Fibroblast of skin of left biceps (primary cell): ENCODE measurements at regions not wholly inside any gene's neighbourhood (a gene's known extent, or its start where the extent isn't known, plus 50 kb on each side); places are given as distances from the start of the nearest gene placed in this dataset.

Experiments used
- DNase-seq, 2 experiments: peaks; one replicate each; pipeline ENCODE4 v3.0.0-alpha.2; 2013; ENCODE audit warnings: low read depth in 2 of 2

- no peak for DNase-seq
These were observed 217.8 kb upstream of the BMP4 start for GRCh38 chr14:54174457-54174856.

GRCh38 chr14:54175298-54175942, 218.8 kb upstream of the BMP4 start:
- peak; percentile 29 to 33 for DNase-seq

DNA sequence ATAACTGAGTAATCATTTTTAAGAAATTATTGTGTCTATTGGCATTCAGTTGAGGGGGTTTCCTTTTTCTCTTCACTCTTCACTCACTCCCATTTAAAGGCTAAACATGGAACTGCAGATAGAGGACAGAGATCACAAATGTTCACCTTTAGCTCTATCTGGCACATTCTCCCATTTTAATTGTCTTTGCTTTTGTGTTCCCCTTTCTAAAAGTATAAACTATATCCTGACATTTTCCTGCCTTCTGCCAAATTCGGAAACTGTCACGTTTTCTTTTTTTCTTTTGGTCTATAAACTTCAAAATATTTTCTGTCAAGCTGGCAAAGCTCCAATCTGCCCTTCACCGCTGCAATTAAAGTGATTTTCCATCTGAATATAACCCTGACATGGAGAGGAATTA, 219.8 kb upstream of the CDKN3 start:
- DNase-seq = no peak

DNA sequence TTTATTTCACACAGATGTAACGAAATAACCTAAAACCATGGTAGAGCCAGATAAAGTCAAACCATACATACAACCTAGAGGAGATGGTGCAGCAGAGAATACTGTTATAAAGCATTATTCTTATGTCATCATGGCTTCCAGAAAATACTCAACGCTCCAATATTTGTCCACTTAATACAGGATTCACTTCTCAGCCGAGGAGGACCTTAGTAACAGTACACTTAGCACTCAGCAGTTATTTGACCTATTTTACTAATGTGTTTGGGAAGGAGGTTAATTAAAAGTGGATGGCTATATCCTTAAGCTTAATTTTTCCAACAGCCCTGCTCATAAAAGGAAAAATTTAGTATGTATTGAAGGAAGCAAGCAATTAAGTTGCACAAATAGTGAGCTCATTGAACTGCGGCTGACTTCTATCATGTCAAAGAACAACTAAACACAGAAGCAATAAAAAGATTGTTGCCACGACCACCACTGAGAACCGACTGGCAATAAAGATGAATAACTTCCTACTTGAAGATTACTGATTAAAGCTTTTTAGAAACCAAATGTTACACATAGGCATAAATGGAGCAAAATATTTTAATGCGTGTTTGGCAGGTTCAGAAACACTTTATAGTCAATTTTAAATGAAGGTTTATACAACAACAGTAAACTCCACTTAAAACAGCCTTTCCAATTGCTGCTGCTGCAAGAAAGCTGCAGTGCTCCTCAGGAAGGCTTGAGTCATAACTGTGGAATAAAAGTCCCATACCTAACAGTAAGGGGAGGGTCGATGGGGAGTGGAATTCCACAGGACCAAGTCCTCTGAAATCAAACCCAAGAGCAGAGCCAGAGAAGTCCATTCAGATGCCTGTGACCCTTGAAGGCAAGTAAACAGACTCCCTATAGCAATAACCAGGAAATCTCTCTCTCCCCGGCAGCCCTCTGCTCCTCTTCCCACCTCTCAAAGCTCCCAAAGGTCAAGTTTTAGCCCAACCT, 218.9 kb upstream of the CDKN3 start:
- DNase-seq = no peak

DNA sequence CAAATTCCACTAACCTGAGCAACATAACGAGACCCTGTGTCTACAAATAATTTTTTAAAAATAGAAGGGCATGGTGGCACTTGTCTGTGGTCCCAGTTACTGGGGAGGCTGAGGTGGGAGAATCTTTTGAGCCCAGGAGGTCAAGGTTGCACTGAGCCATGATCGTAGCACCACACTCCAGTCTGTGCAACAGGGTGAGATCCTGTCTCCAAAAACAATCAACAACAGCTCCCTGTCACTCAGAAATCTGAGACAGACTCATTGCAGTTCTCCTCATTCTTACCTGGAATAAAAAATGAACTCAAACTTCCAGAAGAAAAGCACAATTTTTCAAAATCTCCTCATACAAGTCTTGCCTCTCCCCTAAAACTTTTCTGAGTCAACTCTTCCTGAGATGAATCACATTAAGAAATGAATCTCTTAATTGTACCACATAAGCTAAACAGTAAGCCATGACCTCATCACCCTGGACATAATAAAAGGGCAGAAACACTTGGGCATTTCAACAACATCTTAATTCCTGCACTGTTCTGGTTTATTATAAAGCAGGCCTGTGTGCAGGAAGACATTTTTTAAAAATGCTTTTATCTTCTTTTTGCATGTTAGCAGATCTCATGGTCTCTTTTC, 214.3 kb upstream of the CDKN3 start:
- DNase-seq = no peak

DNA sequence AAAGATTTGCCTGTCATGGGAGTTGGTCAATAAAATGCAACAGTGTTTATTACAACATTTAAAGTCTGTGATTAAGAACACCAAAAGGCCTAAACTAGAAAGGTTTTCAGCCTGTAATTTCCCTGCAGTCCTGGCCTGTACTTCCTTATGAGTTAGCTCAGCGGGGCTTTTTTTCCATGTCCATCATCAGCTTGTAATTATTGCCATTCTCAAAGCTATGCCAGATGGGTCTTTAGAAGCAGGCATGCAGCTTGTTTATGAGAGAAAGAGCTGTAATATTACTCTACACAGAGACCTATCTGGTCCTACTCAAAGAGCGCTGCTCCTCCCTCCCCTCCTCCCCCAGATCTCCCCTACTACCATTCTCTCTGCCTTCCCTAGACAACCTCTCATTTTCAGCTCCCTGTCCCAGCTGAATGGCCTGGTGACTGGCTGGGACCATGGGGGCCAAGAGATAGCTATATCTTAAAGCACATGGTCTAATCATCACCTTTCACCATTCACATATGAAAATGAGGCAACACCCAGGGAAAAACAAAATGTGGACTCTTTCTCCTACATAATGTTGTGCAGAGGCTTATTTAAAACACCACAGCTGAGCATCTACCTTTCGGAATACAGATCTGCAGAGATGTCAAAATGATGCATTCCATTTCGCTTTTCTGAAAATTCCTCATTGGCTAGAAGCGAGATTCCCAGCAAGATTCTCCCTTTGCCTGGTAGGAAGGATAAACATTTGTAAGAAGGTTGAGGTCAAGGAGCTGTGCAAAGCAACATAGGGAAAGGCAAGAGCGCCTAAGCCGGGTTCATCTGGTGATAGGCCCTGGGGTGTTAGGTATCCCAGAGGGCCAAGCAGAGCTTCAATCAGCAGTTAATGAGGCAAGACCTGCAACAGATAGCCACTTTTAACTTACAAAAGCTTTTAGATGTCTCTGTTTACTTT, 209.7 kb upstream of the CDKN3 start:
- no peak for DNase-seq

- DNase-seq = no peak
These were observed 208.6 kb upstream of the CDKN3 start for GRCh38 chr14:54188064-54188666.

- DNase-seq = no peak
These were observed 207.5 kb upstream of the CDKN3 start for GRCh38 chr14:54189333-54189732.

DNA sequence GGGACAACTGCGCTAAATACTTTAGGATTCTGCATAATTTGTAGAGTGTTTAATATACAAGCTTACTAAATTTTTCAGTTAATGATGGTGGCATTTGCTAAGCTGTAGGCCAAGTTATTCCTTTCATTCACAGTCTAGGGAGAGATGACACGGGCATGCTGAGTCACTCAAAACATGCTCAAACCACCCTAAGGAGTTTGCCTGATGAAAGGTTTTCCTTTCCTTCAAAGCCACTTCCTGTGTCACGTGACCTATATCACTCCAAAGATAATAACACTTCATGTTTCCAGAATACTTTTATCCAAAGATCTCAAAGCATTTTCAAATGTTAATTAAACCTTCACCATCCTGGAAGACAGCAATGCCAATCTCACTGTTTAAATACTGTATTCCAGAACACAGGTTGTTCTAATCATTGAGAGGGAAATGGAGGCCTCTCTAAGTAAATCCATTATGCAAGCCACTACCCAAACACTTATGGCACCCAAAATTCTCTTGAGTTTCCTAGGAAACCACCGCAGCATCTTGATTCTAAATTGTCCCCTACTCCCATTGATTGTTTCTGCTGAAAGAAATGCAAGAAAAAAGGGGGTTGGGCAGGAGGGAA, 207.0 kb upstream of the CDKN3 start:
- DNase-seq = peak in 1 of 2 experiments; percentile 28

DNA sequence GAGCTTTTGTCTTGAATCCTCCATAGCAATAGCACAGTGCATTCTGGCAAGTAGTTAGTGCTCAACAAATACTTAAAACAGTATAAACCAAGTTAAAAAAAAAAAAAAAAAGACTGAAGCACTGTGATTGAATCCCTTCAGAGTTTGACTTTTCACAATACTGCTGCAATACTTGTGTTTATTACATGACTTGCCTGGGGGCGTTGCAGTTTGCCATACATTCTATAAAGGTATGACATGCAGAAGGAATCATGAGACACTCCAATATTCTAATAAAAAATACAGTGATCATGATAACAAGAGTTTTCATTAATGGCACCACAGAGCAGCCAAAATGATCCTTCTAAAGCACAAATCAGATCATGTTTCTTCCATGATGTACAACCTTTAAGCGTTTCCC, 205.0 kb upstream of the CDKN3 start:
- no peak for DNase-seq

- DNase-seq = no peak
These were observed 204.2 kb upstream of the CDKN3 start for GRCh38 chr14:54192610-54193009.

DNA sequence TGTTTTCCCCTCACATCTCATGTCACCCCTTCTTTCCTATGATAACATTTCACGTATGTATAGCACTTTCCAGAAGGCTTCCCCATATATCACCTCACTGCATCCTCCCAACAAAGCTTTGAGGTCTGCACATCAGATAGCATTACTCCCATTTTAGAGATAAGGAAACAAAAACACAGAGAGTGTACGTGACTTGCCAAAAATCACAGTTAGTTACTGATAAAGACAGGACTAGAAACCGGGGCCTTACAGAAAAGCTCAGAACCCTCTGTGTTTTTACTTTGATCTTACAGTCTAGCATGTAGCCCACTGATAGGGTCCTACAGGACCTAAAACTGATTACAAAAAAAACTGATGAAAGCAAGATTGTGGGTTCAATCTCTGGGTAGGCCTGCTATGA, 202.9 kb upstream of the CDKN3 start:
- no peak for DNase-seq

DNA sequence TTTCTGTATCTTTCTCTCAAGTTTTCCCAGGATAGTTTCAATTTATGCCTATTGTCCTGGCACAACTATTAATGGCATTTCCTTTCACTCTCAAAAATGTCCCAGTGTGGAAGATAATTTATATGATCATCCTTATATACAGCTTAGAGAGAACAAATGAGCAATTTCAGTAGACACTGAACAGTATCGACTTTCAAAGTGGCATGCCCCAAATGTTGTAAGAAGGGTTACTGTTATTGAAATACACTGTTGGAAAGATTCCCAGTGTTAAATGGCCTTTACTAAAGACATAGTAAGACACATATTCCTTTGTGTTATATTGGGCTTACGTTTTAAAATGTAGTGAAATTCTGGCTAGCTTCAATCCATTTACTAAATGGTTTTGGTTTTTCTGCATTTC, 202.3 kb upstream of the CDKN3 start:
- DNase-seq = no peak

GRCh38 chr14:54197369-54197768, 199.4 kb upstream of the CDKN3 start:
- DNase-seq = no peak

DNA sequence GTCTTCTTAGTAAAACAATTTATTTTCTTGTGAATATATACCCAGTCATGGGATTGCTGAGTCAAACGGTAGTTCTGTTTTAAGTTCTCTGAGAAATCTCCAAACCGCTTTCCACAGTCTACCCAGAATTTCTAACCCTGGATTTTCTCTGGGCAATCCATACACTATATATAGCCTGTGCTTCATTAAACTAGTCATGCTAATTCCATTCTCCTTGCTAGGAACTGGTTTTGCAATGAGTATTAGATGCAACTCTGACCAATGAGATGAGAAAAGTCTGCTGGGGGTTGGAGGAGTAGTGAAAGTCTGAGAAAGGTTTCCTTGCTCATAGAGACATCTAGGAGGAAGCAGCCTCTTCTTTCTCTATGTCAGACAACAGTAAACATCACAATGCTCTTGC, 196.1 kb upstream of the CDKN3 start:
- peak in 1 of 2 experiments; percentile 34 for DNase-seq

- no peak for DNase-seq
These were observed 194.5 kb upstream of the CDKN3 start for GRCh38 chr14:54202288-54202687.

DNA sequence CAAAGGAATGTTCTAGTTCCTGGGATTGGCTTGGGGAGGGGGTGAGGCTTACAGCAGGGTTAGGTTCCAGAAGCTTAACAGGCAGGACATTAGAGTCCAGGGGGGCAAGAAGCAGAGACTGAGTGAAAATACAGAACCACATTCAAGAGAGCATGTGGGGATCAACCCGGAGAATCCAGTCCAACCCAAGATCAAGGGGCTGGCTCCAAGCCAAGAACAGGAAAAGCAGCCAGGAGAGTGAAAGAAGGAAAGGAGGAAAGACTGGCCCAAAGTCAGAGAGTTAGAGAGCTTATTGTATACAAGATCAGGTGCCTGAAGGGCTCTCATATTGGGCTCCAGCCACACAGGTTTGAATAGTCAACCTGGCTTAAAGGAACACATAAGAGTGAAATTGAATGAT, 190.3 kb upstream of the CDKN3 start:
- no peak for DNase-seq

DNA sequence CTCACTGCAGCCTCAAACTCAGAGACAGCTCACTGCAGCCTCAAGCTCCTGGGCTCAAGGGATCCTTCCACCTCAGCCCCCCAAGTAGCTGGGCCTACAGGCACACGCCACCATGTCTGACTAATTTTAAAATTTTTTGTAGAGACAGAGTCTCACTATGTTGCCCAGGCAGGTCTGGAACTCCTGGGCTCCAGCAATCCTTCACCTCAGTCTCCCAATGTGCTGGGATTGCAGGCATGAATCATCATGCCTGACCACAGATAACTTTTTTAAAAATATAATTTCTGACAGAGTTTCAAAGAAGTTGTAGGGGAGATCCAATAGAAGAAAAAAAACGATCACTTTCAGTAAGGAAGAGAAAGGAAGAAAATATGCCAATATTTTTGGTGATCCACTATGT, 189.7 kb upstream of the CDKN3 start:
- no peak for DNase-seq

DNA sequence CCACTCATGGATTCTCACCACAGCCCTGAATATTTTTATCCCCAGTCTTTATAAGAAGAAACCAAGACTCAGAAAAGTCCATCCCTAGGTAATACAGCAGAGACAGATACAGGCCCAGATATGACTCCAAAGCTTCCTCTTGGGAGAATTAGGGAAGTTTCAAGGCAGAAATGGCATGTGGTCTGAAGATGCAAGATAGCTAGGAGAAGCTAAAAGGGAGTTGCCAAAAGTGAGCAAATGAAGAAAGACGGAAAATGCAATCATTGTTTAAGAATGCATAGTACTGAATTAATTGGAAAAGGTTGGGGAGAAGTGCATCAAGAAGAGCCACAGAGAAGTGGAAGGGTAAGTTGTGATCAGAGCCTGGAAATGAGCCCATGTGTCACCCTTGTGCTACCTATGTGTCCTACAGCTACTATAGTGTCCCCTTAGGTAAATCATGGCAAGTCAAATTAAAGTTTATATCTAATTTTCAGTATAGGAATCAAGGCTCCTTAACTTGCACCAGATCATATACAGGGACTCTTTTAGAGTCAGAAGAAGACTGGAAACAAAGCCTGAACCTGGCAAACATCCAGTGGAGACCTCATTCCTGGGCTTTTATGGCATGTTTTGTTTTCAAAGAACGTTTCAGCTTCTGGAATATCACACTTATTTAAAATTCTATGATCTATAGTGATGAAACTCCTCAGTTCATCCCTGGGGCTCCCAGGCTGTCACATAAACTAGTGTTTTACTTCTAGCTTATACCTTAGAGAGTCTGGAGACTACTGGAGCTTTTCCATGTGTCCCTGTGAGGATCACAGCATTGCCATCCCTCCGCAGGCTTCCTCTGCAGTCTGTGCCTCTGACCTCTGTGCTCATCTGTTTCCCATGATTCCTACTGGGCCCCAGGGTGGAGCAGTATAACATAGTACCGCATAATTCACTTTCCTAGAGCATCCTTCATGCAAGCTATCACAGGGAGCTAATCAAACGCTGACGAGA, 189.0 kb upstream of the CDKN3 start:
- peak; percentile 37 for DNase-seq
